Thyroid gland (tissue), 4 donors: ENCODE measurements at regions not wholly inside any gene's neighbourhood (a gene's known extent, or its start where the extent isn't known, plus 50 kb on each side); places are given as distances from the start of the nearest gene placed in this dataset.
"Not testable (repeated sequence)": the region's sequence is repeated elsewhere in the genome, so short reads cannot be mapped to it uniquely, and the experiment has no call there.

Experiments
- CTCF ChIP-seq, 6 experiments: fragments of 200-600 bp in 3 of 6; fragments of 450-650 bp in 3 of 6; sonication (generic) in 3 of 6; IDR thresholded peaks; one replicate each; pipeline ENCODE4 v1.5.1; 2016 to 2019; ENCODE audit warnings: antibody characterized with exemption in 6 of 6, mild to moderate bottlenecking in 2 of 6, inconsistent platforms in 1 of 6, moderate library complexity in 1 of 6
- POLR2A ChIP-seq, 2 donors: fragments of 450-650 bp; IDR thresholded peaks; one replicate each; pipeline ENCODE4 v1.6.1; 2017; ENCODE audit warnings: antibody characterized with exemption in 2 of 2, mild to moderate bottlenecking in 2 of 2, moderate library complexity in 1 of 2

GRCh38 chr20:59099864-59100263 lies 57.3 kb upstream of the PRELID3B start:
- TF ChIP-seq POLR2A, CTCF (IDR thresholded peaks at IDR 0.05): not testable (repeated sequence)
